GM19372 (cell line): ENCODE measurements at regions not wholly inside any gene's neighbourhood (a gene's known extent, or its start where the extent isn't known, plus 50 kb on each side); places are given as distances from the start of the nearest gene placed in this dataset.
"Not testable (repeated sequence)": the region's sequence is repeated elsewhere in the genome, so short reads cannot be mapped to it uniquely, and the experiment has no call there.

Experiments used
- ATAC-seq: cut with Tn5 transposase; IDR thresholded peaks from one replicate; pipeline ENCODE4 v1.9.1; 2021; ENCODE audit warnings: mild to moderate bottlenecking, low read depth, moderate library complexity; ENCODE audit not compliant: unreplicated experiment

GRCh38 chr5:13356226-13356625 is 588.3 kb downstream of the DNAH5 start:
- no peak for ATAC-seq

GRCh38 chr5:13354611-13355010 is 589.9 kb downstream of the DNAH5 start:
- no peak for ATAC-seq

- no peak for ATAC-seq
Observed at GRCh38 chr5:13350767-13351166, 593.7 kb downstream of the DNAH5 start.

- no peak for ATAC-seq
Observed at GRCh38 chr5:13348568-13348967, 595.9 kb downstream of the DNAH5 start.

- no peak for ATAC-seq
Observed at GRCh38 chr5:13346401-13346800, 598.1 kb downstream of the DNAH5 start.

GRCh38 chr5:13339093-13339492 is 605.4 kb downstream of the DNAH5 start:
- ATAC-seq = no peak

GRCh38 chr5:13335026-13335425 is 609.5 kb downstream of the DNAH5 start:
- ATAC-seq = not testable (repeated sequence)

- ATAC-seq = no peak
Observed at GRCh38 chr5:13331585-13331984, 612.9 kb downstream of the DNAH5 start.

- no peak for ATAC-seq
Observed at GRCh38 chr5:13328316-13328715, 616.2 kb downstream of the DNAH5 start.

- ATAC-seq = no peak
Observed at GRCh38 chr5:13325765-13326164, 618.7 kb downstream of the DNAH5 start.

- ATAC-seq = no peak
Observed at GRCh38 chr5:13322769-13323168, 621.7 kb downstream of the DNAH5 start.

- ATAC-seq = no peak
Observed at GRCh38 chr5:13317654-13318053, 626.8 kb downstream of the DNAH5 start.

GRCh38 chr5:13316176-13316575 is 628.3 kb downstream of the DNAH5 start:
- ATAC-seq = no peak

- ATAC-seq = no peak
Observed at GRCh38 chr5:13307480-13307879, 637.0 kb downstream of the DNAH5 start.

GRCh38 chr5:13303445-13303844 is 641.0 kb downstream of the DNAH5 start:
- ATAC-seq = no peak

GRCh38 chr5:13278811-13279210 is 665.7 kb downstream of the DNAH5 start:
- ATAC-seq = no peak

- ATAC-seq = no peak
Observed at GRCh38 chr5:13278148-13278547, 666.3 kb downstream of the DNAH5 start.

- no peak for ATAC-seq
Observed at GRCh38 chr5:13276156-13276555, 668.3 kb downstream of the DNAH5 start.

GRCh38 chr5:13263701-13264100 is 680.8 kb downstream of the DNAH5 start:
- no peak for ATAC-seq

GRCh38 chr5:13253111-13253510 is 691.4 kb downstream of the DNAH5 start:
- ATAC-seq = no peak

GRCh38 chr5:13252699-13253098 is 691.8 kb downstream of the DNAH5 start:
- ATAC-seq = no peak

- no peak for ATAC-seq
Observed at GRCh38 chr5:13251623-13252376, 692.7 kb downstream of the DNAH5 start.
